Activated T-cell treated with anti-CD3 and anti-CD28 coated beads, Interleukin-2, amount 50 U/mL, for 72 hours (primary cell): ENCODE measurements at regions not wholly inside any gene's neighbourhood (a gene's known extent, or its start where the extent isn't known, plus 50 kb on each side); places are given as distances from the start of the nearest gene placed in this dataset.
A peak's percentile ranks its signal among the peaks of the same experiment; 100 is the strongest.

Experiments
- ATAC-seq, 2 donors: fragments of 150-1000 bp; cut with Tn5 transposase; replicated peaks in 1 of 2; 2 replicates each; pipeline ENCODE4 v1.10.0; 2021; ENCODE audit warnings: moderate library complexity in 2 of 2, mild to moderate bottlenecking in 1 of 2
- DNase-seq, 2 donors: peaks; one replicate each; pipeline ENCODE4 v3.0.0; 2021 to 2022; ENCODE audit warnings: mixed read lengths in 1 of 2
- H3K27ac Mint-ChIP-seq: one replicate; pipeline ENCODE4 v1.8.0; 2022; ENCODE audit warnings: mild to moderate bottlenecking, moderate library complexity, mixed read lengths
- H3K27me3 Mint-ChIP-seq: one replicate; pipeline ENCODE4 v1.8.0; 2022; ENCODE audit warnings: low read depth, mixed read lengths
- H3K36me3 Mint-ChIP-seq, 2 donors: one replicate each; pipeline ENCODE4 v1.8.0; 2022; ENCODE audit warnings: mixed read lengths in 2 of 2, mild to moderate bottlenecking in 1 of 2; ENCODE audit not compliant: insufficient read depth in 2 of 2
- H3K4me1 Mint-ChIP-seq: one replicate; pipeline ENCODE4 v1.8.0; 2022; ENCODE audit warnings: low read depth, mixed read lengths
- H3K4me3 Mint-ChIP-seq, 2 donors: one replicate each; pipeline ENCODE4 v1.8.0; 2022; ENCODE audit warnings: mild to moderate bottlenecking in 2 of 2, mixed read lengths in 2 of 2, moderate library complexity in 2 of 2
- H3K9me3 Mint-ChIP-seq, 2 donors: one replicate each; pipeline ENCODE4 v1.8.0; 2022; ENCODE audit warnings: mixed read lengths in 2 of 2

DNA sequence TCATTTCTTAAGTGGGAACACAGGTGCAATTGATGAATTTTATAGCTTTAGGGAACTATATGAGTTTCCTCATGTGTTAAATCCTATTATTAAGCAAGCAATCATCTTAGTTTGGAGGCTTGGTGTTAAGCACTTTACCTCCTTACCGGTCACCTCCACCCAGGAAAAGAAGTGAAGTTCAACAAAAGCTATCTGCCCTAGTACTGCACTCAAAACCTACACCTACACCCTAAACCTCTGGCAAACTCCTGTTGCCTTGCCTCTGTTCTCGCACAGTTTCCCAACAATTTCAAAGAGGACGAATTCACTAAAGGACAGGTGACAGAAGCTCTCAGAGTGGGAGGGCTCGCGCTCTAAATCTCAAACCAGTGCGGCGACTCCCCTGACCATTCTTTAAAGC, 85.7 kb upstream of the TENT5D start:
- Mint-ChIP-seq H3K4me1 (no peaks in the 10 kb centered on the region), H3K9me3 (no peaks in the 10 kb centered on the region), H3K27ac (no peak overlapping the region), H3K36me3 (no peaks in the 10 kb centered on the region), H3K27me3 (peaks cover 11% of the 10 kb centered on the region), H3K4me3 (no peak overlapping the region)
- no peak for ATAC-seq
- no peak for DNase-seq

DNA sequence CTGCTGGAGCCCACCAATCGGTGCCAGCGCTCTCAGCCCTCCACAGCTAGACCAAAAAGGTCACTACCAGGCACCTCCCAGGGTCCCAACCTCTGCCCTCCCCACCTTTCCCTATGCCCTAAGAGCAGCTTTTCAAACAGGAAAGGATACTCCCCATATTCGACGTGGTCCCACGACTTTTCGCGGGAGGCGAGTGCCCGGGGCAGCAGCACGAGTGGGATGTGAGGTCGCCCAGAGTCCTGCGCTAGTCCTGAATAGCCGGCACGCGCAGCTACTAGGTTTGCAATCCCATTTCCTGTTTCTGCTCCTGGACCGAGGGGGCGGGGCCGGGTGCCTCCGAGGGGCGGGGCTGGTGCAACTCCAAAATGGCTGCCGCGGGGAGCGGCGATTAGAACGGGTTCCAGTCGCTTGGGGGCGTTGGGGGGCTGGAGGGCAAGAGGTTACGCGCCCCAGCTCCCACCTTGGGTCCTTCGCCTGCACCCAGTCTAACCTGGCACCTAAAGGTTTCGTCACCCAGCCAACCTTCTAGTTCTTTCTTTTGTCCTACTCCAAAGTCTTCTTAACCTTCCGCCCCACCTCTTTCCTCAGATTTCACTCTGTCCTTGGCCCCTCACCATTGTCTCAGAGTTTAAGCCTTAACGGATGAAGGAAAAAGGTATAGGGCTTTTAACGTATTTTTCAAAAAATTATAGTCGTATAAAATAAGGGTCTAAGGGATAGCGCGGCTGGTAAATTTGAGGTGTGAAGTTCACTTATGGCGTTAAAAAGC, 85.0 kb upstream of the TENT5D start:
- Mint-ChIP-seq H3K36me3 (no peaks in the 10 kb centered on the region), H3K9me3 (no peaks in the 10 kb centered on the region), H3K4me1 (no peaks in the 10 kb centered on the region), H3K27me3 (peaks cover 11% of the 10 kb centered on the region), H3K27ac (no peak overlapping the region), H3K4me3 (no peak overlapping the region)
- ATAC-seq (no peak), DNase-seq (peak in 1 of 2 donors; percentile 1)

DNA sequence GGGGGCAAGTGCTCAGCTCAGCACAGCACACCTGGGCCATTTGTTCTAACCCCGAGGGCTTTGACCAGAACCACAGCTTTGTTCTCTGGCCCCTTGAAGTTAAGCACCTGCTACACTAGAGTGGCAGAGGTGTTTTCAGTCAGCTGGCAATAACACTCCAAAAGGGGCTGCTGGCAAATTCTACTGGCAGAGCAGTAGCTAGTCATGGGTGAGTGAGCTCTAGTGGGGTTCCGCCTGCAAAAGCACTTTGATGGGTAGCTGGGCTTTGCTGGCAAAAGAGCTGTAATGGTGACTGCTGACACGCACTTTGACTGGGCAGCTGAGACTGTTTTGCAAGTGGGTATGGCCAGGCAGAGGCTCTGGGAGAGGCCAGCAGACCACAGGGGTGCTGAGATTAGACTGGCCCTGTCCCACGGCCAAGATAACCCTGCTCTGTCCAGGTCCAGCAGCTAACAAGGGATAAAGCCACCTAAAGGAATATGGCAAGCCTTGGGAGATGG, 65.2 kb upstream of the TENT5D start:
- H3K4me3 Mint-ChIP-seq, result no peak overlapping the region
- no peaks in the 10 kb centered on the region for H3K4me1 Mint-ChIP-seq
- H3K9me3 Mint-ChIP-seq, result no peaks in the 10 kb centered on the region
- H3K36me3 Mint-ChIP-seq, result no peaks in the 10 kb centered on the region
- H3K27ac Mint-ChIP-seq, result no peak overlapping the region
- peaks cover 14% of the 10 kb centered on the region for H3K27me3 Mint-ChIP-seq
- no peak for DNase-seq
- no peak for ATAC-seq
